ENCODE measurements at regions not wholly inside any gene's neighbourhood (a gene's known extent, or its start where the extent isn't known, plus 50 kb on each side); places are given as distances from the start of the nearest gene placed in this dataset.
"Not testable (repeated sequence)": the region's sequence is repeated elsewhere in the genome, so short reads cannot be mapped to it uniquely, and the experiment has no call there.

DNA sequence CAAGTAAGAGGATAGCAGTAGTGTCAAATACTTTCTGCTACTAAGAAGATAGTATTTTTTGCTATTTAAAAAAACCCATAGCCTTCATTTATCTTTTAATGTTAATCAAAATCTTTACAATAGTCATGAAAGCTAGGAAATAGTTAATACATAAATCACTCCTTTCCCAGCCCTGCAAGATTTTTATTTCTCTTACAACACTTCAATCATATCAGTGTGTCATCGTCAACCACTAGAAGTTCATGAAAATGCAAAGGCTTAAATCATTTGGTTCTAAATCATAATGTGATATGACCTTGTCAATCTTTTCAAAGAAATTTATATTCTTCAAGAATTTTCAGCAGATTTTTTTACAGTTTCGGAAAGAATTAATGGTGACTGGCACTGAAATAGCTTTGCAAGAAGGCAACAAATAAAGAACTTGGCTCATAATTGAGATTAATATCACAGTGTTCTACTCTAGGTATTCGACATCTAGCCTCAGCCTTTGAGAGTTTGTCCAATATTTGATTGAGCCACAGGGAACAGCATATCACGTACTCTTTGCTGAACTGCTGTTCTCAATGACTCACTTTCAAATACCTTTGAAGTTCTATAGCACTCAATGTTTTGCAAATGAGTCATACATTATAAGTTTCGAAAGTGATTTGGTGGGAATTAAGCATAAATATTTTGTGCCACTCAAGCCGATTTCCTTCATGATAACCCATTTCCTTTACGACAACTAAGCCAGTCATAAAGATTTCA, 384.0 kb upstream of the FOXG1 start:
- no peak for TF ChIP-seq Cebpa-rat (IDR thresholded peaks at IDR 0.05)
- H3K4me2 ChIP-seq, result no peak overlapping the region

GRCh38 chr14:28398506-28398905, 368.1 kb upstream of the FOXG1 start:
- no peak for TF ChIP-seq Cebpa-rat (IDR thresholded peaks at IDR 0.05)
- no peaks in the 10 kb centered on the region for H3K9me3 ChIP-seq
- no peaks in the 10 kb centered on the region for H4K20me1 ChIP-seq

More for the DNA sequence above, 384.0 kb upstream of the FOXG1 start:
- no peak overlapping the region for H3K27ac ChIP-seq
- no peak overlapping the region for H3K4me3 ChIP-seq
- no peaks in the 10 kb centered on the region for H3K27me3 ChIP-seq
- H3K9ac ChIP-seq, result no peak overlapping the region
- H3K36me3 ChIP-seq, result no peaks in the 10 kb centered on the region
- H4K20me1 ChIP-seq, result no peaks in the 10 kb centered on the region
- no peaks in the 10 kb centered on the region for H3K4me1 ChIP-seq
- H3K9me3 ChIP-seq, result no peaks in the 10 kb centered on the region

DNA sequence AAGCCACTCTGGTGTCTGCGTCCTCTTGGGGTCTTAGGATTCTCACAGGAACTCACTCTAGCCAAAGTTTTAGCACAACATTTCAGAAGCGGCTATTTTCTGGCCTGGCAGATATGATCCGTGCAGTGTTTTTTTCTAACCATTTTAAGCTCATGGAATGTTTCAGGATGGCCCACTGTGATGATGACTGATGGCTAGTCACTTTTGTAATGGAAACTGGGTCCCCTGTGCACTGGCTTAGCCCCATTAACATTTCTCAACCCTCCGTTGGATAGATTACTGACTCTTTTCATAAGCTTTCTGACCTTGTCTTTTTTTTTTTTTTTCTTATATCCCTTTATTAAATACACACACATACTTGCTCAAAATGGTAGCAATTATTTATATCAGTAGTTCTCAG, 364.9 kb upstream of the FOXG1 start:
- H3K27me3 ChIP-seq, H3K4me3 ChIP-seq, H3K9ac ChIP-seq, H3K9me3 ChIP-seq, H3K4me1 ChIP-seq, H3K27ac ChIP-seq, H4K20me1 ChIP-seq, H3K36me3 ChIP-seq, H3K4me2 ChIP-seq: not testable (repeated sequence)

More at GRCh38 chr14:28398506-28398905, 368.1 kb upstream of the FOXG1 start:
- Histone ChIP-seq H3K4me1 (no peaks in the 10 kb centered on the region), H3K4me3 (no peak overlapping the region), H3K27me3 (no peaks in the 10 kb centered on the region), H3K4me2 (no peak overlapping the region), H3K27ac (no peak overlapping the region), H3K36me3 (no peaks in the 10 kb centered on the region), H3K9ac (no peak overlapping the region)

DNA sequence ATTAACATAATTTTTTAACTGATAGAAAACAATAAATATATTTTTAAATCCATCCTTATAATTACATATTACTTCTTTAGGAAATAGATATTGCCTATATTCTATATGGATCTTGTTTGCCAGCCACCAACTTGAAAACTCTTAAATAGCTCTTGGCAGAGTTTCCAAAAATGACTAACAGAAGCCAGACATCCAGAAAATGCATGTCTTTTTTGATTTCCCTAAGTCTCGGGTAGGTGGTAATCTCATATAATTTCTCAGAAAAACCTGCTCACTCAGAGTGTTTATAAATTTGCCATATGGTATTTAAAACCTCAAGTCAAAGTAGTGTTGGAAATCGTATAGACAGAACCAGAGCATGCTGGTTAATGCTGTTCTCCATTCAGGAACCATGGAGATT, 360.4 kb upstream of the FOXG1 start:
- Histone ChIP-seq H3K27ac (no peak overlapping the region), H3K9me3 (no peaks in the 10 kb centered on the region), H3K9ac (no peak overlapping the region), H3K4me1 (no peaks in the 10 kb centered on the region), H3K4me3 (no peak overlapping the region), H3K36me3 (no peaks in the 10 kb centered on the region), H4K20me1 (no peaks in the 10 kb centered on the region), H3K27me3 (no peaks in the 10 kb centered on the region), H3K4me2 (no peak overlapping the region)
- no peak for TF ChIP-seq Cebpa-rat (IDR thresholded peaks at IDR 0.05)

GRCh38 chr14:28407031-28407825, 359.4 kb upstream of the FOXG1 start:
- Histone ChIP-seq H3K36me3 (no peaks in the 10 kb centered on the region), H3K9me3 (no peaks in the 10 kb centered on the region), H3K27ac (no peak overlapping the region), H3K27me3 (no peaks in the 10 kb centered on the region), H3K4me2 (no peak overlapping the region), H3K4me1 (no peaks in the 10 kb centered on the region), H3K4me3 (no peak overlapping the region), H4K20me1 (no peaks in the 10 kb centered on the region), H3K9ac (no peak overlapping the region)
- TF ChIP-seq Cebpa-rat (IDR thresholded peaks at IDR 0.05), result no peak

GRCh38 chr14:28407996-28408395, 358.6 kb upstream of the FOXG1 start:
- no peak for TF ChIP-seq Cebpa-rat (IDR thresholded peaks at IDR 0.05)

GRCh38 chr14:28412077-28412476, 354.5 kb upstream of the FOXG1 start:
- Histone ChIP-seq H3K27ac (no peak overlapping the region), H3K4me1 (no peaks in the 10 kb centered on the region), H3K27me3 (no peaks in the 10 kb centered on the region), H3K4me2 (no peak overlapping the region), H3K9me3 (no peaks in the 10 kb centered on the region), H4K20me1 (no peaks in the 10 kb centered on the region), H3K36me3 (no peaks in the 10 kb centered on the region), H3K4me3 (no peak overlapping the region), H3K9ac (no peak overlapping the region)
- TF ChIP-seq Cebpa-rat (IDR thresholded peaks at IDR 0.05), result no peak

More at GRCh38 chr14:28407996-28408395, 358.6 kb upstream of the FOXG1 start:
- H3K27me3 ChIP-seq, result no peaks in the 10 kb centered on the region
- H3K9me3 ChIP-seq, result no peaks in the 10 kb centered on the region
- no peaks in the 10 kb centered on the region for H3K4me1 ChIP-seq
- H3K9ac ChIP-seq, result no peak overlapping the region
- H3K4me3 ChIP-seq, result no peak overlapping the region
- no peak overlapping the region for H3K27ac ChIP-seq
- H4K20me1 ChIP-seq, result no peaks in the 10 kb centered on the region
- no peaks in the 10 kb centered on the region for H3K36me3 ChIP-seq
- H3K4me2 ChIP-seq, result no peak overlapping the region

GRCh38 chr14:28426960-28427359, 339.6 kb upstream of the FOXG1 start:
- Histone ChIP-seq H4K20me1 (no peaks in the 10 kb centered on the region), H3K36me3 (no peaks in the 10 kb centered on the region), H3K4me3 (no peak overlapping the region), H3K9ac (no peak overlapping the region), H3K27me3 (no peaks in the 10 kb centered on the region), H3K9me3 (no peaks in the 10 kb centered on the region), H3K4me2 (no peak overlapping the region), H3K4me1 (no peaks in the 10 kb centered on the region), H3K27ac (no peak overlapping the region)
- no peak for TF ChIP-seq Cebpa-rat (IDR thresholded peaks at IDR 0.05)

- H3K27ac ChIP-seq, result no peak overlapping the region
- H3K4me2 ChIP-seq, result no peak overlapping the region
- H3K4me3 ChIP-seq, result no peak overlapping the region
- no peaks in the 10 kb centered on the region for H3K9me3 ChIP-seq
- no peaks in the 10 kb centered on the region for H3K4me1 ChIP-seq
- H3K9ac ChIP-seq, result no peak overlapping the region
- no peaks in the 10 kb centered on the region for H3K27me3 ChIP-seq
- H4K20me1 ChIP-seq, result no peaks in the 10 kb centered on the region
- no peak for TF ChIP-seq Cebpa-rat (IDR thresholded peaks at IDR 0.05)
- H3K36me3 ChIP-seq, result no peaks in the 10 kb centered on the region
Observed at GRCh38 chr14:28436821-28437220, 329.8 kb upstream of the FOXG1 start.

DNA sequence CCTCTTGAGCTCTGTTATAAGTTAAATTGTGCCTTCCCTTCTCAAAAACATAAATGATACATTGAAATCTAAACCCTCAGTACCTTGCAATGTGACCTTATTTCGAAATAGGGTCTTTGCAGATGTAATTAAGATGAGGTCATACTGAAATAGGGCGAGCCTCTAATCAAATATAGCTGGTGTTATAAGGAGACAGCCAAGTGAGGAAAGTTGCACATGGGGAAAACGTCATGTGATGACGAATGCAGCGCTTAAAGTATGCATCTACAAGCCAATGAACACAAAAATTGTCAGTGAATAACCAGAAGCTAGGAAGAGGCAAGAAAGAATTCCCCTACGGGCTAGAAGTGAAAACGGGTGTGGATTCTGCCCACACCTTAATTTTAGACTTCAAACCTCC, 305.2 kb upstream of the FOXG1 start:
- no peak overlapping the region for H3K4me2 ChIP-seq

More for the DNA sequence above, 305.2 kb upstream of the FOXG1 start:
- H3K27me3 ChIP-seq, result no peaks in the 10 kb centered on the region
- H3K9me3 ChIP-seq, result no peaks in the 10 kb centered on the region; the same call in 1 of the 2 replicates
- H3K36me3 ChIP-seq, result no peaks in the 10 kb centered on the region
- no peak for TF ChIP-seq Cebpa-rat (IDR thresholded peaks at IDR 0.05)
- H3K4me3 ChIP-seq, result no peak overlapping the region
- H3K4me1 ChIP-seq, result no peaks in the 10 kb centered on the region
- H4K20me1 ChIP-seq, result no peaks in the 10 kb centered on the region
- no peak overlapping the region for H3K9ac ChIP-seq
- H3K27ac ChIP-seq, result no peak overlapping the region
